ENCODE measurements at regions not wholly inside any gene's neighbourhood (a gene's known extent, or its start where the extent isn't known, plus 50 kb on each side); places are given as distances from the start of the nearest gene placed in this dataset.
"Not testable (repeated sequence)": the region's sequence is repeated elsewhere in the genome, so short reads cannot be mapped to it uniquely, and the experiment has no call there.

GRCh38 chr7:19530852-19531251, 178.0 kb downstream of the POLR1F start:
- DNase-seq: no peak

GRCh38 chr7:19530261-19530660, 178.6 kb downstream of the POLR1F start:
- no peak for DNase-seq

DNA sequence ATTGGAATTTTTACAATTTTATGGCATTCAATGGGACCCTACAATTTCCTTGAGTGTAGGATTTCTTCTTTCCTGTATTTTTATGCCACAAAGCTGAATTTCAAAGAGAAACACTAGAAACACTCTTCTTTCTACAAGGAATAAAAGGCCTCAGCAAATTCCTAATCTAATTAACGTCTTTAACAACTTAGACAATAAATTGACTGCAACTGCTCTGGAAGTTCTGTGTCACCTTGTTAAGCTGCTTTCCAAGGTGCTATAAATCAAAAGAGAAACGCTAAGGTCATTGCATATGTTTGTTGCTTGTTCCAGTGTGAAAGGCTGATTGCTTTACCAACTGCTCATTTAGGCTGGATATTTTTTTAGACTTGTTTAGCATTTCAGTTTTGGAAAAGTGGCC, 182.2 kb downstream of the POLR1F start:
- no peak for DNase-seq

GRCh38 chr7:19522486-19522885, 186.4 kb downstream of the POLR1F start:
- DNase-seq: no peak

DNA sequence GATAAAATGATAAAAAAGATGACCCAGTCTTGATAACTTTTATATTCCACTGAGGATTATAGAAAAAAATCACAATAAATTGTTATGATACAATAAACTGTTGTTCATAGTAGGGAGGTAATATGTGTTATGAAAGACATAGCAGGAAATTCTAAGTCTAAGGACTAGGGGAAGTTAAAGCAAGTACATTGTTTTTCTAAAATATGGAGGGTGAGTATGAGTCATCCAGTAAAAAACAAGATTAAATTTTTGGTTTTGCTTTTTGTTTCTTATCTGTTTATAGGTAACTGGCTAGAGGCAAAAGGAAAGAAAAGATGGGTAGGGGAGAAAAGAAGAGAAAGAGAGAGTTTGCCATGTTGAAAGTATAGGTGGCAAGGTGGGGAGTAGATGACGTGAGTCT, 188.4 kb downstream of the POLR1F start:
- DNase-seq: no peak

DNA sequence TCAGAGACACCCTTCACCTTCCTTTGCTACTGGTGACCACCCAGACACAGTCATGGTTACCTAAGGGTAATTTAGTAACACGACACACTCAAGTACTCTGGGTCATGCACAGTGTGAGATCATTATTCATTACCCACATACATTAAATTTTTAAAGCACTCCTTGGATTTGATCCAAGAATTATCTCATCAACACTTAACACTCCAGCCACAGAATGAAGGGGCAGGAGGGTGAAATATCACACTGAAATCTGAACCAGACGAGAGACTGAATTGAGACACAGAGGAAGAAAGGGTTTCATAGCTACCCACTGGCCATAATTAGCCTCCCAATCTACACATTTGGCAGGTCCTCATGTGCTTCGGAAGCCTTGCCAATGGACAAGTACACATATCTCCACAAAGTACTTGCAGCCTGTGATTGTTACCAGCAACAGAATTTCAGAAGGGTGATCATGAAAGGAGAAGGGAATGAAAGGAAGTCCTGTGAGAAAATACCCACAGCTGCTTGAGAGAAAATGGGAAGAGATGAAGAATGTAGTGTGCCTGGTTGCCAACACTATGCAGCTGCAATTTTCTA, 189.3 kb downstream of the POLR1F start:
- peak; percentile 27 for DNase-seq

DNA sequence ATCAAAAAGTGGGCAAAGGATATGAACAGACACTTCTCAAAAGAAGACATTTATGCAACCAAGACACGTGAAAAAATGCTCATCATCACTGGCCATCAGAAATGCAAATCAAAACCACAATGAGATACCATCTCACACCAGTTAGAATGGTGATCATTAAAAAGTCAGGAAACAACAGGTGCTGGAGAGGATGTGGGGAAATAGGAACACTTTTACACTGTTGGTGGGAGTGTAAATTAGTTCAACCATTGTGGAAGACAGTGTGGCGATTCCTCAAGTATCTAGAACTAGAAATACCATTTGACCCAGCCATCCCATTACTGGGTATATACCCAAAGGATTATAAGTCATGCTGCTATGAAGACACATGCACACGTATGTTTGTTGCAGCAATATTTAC, 191.3 kb downstream of the POLR1F start:
- not testable (repeated sequence) for DNase-seq

DNA sequence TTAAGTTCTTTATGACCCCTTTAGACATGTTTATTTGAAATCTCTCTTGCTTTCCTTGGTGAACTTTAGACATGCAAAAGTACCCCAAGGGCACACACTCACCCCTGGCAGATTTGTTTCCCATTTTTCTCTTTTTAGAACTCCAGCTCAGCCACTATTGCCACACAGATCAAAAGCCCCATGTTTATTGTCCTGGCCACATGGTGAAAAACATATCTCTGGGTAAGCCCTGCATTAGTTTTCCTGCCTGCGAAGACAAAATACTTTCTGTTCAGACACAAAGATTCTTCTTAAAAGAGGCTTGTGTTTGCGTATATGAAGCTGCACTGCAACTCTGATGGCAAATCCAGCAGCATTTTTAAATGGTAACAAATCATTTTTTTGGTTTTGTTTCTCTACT, 200.0 kb downstream of the POLR1F start:
- DNase-seq: no peak

GRCh38 chr7:19508124-19508523, 200.7 kb downstream of the POLR1F start:
- no peak for DNase-seq

DNA sequence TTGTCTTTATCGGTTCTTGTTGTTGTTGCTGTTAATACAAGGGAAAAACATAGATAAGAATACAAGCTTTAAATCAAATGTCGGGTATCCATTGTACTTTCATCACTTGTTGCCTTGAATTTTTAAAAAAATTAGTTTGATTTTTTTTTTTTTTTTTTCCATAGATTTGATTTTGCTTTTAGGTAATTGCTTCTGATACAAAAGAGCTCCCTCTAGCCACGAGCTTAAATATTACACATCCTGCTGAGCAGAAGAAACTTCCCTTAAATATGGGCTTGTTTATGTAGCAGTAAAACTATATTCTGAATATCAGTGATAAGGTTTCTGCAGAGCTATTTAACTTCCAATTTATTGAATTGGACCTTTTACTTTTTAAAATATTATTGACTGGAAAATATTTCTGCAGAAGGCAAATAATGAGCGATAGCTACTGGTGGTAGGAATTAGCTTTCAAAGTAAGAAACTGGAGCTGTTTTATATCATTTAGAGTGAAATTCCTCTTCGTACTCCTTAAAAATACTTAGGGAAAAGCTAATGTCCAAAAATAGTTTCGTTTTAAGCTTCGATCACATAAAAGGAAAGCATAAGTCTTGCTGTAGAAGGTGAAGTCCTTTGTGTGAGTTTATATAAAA, 216.9 kb downstream of the POLR1F start:
- DNase-seq: peak; percentile 36

GRCh38 chr7:19491371-19491770, 217.5 kb downstream of the POLR1F start:
- DNase-seq: no peak

- DNase-seq: no peak
Measured at GRCh38 chr7:19489162-19489820, 219.5 kb downstream of the POLR1F start.

DNA sequence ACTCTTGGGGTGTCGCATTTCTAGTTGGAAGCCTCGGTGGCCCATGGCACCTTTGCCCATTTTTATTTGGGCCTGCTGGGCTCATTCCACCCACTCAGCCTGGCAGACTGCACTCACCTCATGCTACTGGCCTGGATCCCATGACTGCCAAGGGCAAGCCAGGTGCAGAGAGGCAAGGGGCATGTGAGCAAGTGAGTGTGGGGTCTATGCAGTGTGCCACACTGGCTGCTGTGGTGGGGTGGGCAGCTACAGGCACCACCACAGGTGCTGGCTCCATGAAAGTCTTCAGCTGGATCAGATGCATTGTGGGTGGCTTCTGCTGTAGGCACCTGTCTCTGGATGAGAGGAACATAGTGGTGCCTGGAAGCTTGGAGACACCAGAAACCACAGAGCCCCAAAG, 220.8 kb downstream of the POLR1F start:
- no peak for DNase-seq

GRCh38 chr7:19482628-19483027, 226.2 kb downstream of the POLR1F start:
- DNase-seq: no peak

DNA sequence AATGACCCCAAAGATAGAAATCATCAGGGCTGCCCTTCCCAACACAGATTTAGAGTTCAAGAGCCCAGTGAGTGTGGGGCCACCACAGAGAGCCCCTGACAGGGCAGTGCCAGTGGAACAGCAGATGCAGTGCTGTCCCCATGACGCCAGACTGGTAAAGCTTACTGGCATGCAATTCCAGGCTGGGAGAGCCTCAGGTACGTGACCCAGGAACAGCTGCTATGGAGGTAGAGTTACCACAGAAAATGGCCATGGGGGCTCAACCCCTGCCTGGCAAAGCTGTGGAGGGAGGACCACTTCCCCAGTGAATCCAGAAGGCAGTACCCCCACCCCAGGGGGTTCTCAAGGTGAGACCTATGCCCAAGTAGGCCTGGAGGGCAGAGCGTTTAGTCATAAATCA, 228.5 kb downstream of the POLR1F start:
- no peak for DNase-seq

GRCh38 chr7:19470031-19470430, 238.8 kb downstream of the POLR1F start:
- DNase-seq: no peak

GRCh38 chr7:19465861-19466260, 243.0 kb downstream of the POLR1F start:
- DNase-seq: no peak

GRCh38 chr7:19464751-19465150, 244.1 kb downstream of the POLR1F start:
- no peak for DNase-seq

DNA sequence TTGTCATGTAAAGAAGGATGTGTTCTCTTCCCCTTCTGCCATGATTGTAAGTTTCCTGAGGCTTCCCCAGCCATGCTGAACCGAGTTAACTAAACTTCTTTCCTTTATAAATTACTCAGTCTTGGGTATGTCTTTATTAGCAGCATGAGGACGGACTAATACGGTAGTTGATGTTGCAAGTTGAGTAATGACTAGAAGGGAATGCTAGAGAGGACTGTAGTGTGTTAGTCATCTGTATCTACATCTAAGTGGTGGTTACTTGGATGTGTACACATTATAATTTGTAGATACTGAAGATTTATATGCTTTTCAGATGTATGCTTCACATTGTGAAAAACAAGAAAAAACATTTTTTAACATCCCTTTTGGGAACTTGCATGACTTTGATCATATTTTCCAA, 244.6 kb downstream of the POLR1F start:
- DNase-seq: no peak

GRCh38 chr7:19463581-19463980, 245.3 kb downstream of the POLR1F start:
- DNase-seq: no peak

DNA sequence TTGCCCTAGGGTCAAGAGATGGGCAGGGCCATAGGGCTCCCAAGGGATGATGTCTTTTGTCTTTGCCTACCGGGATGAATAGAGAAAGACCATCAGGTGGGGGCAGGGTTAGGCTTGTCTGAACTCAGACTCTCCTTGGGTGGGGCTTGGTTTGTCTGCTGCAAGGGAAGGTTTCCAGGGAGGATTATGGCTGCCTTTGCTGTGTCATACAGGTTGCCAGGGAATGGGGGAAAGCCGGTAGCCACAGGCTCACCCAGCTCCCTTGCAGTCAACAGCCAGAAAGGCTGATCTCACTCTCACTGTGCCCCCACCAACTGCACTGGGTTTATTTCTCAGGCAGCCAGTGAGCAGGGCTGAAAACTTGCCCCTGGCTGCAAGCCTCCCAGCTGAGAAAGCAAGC, 253.2 kb downstream of the POLR1F start:
- no peak for DNase-seq

- no peak for DNase-seq
Measured at GRCh38 chr7:19448091-19448490, 260.7 kb downstream of the POLR1F start.

- peak; percentile 47 for DNase-seq
Measured at GRCh38 chr7:19442016-19442785, 266.6 kb downstream of the POLR1F start.

DNA sequence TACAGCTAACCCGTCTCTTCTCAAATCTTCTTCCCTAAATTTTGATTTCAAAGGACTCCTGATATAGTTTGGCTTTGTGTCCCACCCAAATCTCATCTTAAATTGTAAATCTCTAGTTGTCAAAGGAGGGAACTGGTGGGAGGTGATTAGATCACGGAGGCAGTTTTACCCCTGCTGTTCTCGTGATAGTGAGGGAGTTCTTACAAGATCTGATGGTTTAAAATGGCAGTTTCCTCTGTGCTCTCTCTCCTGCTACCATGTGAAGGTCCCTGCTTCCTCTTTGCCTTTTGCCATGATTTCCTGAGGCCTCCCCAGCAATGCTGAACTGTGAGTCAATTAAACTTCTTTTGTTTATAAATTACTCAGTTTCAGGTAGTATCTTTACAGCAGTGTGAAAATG, 269.3 kb downstream of the POLR1F start:
- DNase-seq: no peak

All from NCI-H146 (cell line).